ENCODE measurements at regions not wholly inside any gene's neighbourhood (a gene's known extent, or its start where the extent isn't known, plus 50 kb on each side); places are given as distances from the start of the nearest gene placed in this dataset.

DNA sequence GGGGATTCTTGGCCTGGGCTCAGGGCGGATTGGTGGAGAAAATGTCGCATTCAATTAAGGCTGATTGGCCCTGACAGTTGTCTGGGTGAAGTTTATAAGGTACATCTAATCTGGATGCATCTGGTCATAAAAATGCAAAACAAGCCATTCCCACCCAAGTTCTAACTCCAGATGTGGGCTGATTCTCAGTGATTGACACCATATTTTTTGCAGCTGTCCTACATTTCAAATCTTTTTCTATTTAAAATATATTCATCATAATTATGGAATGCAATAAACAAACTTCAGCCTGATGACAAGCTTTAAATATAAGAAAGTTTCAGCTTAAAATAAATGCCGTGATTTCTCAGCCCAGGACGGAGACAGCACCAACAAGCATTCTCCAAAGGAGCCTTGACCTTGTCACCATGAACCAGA lies 146.4 kb upstream of the SMIM23 start:
- Histone ChIP-seq H3F3A (ENCODE audit: insufficient read depth) (no peaks in the 10 kb centered on the region), H3K9ac (ENCODE audit: low read length) (no peak overlapping the region), H4K20me1 (ENCODE audit: low read depth, low read length) (no peaks in the 10 kb centered on the region), H3K27me3 (ENCODE audit: low read length) (no peaks in the 10 kb centered on the region), H3K4me2 (ENCODE audit: low read depth, low read length, poor library complexity, severe bottlenecking) (no peak overlapping the region), H3K9me3 (ENCODE audit: insufficient read depth, low read length) (no peaks in the 10 kb centered on the region), H3K79me2 (ENCODE audit: insufficient read depth, low read length) (no peaks in the 10 kb centered on the region), H3K27ac (ENCODE audit: low read depth, low read length) (no peak overlapping the region), H3K9me2 (replicated peaks; ENCODE audit: insufficient read depth, low read length) (no peaks in the 10 kb centered on the region), H2AFZ (ENCODE audit: low read depth, low read length, severe bottlenecking) (no peak overlapping the region), H3K36me3 (ENCODE audit: low read length) (no peaks in the 10 kb centered on the region), H3K4me3 (ENCODE audit: insufficient read depth, low read length, poor library complexity, severe bottlenecking) (no peak overlapping the region)
- TF ChIP-seq EZH2phosphoT487 (conservative IDR thresholded peaks at IDR 0.05; ENCODE audit: low read length): no peak
- TF ChIP-seq, protein P1, sequence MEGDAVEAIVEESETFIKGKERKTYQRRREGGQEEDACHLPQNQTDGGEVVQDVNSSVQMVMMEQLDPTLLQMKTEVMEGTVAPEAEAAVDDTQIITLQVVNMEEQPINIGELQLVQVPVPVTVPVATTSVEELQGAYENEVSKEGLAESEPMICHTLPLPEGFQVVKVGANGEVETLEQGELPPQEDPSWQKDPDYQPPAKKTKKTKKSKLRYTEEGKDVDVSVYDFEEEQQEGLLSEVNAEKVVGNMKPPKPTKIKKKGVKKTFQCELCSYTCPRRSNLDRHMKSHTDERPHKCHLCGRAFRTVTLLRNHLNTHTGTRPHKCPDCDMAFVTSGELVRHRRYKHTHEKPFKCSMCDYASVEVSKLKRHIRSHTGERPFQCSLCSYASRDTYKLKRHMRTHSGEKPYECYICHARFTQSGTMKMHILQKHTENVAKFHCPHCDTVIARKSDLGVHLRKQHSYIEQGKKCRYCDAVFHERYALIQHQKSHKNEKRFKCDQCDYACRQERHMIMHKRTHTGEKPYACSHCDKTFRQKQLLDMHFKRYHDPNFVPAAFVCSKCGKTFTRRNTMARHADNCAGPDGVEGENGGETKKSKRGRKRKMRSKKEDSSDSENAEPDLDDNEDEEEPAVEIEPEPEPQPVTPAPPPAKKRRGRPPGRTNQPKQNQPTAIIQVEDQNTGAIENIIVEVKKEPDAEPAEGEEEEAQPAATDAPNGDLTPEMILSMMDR (IDR thresholded peaks at IDR 0.05; ENCODE audit: insufficient read depth, low read length, poor library complexity, severe bottlenecking): no peak

DNA sequence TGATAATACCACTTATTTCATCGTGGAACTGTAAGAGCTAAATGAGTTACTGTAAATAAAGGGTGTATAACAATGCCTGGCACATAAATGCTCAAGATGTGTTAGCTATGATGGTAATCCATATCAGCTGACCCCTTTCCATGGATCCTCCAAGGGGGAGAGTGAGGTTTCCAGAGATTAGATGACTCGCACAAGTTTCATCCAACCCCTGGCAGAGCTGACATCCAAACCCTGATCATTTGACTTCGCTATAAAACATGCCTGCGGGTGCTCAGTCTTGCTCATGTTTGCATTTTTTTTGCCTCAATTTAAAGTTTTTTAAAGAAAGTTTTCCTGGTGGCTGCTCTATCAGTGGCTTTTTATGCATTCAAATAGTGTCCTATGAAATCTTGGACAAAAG lies 145.7 kb upstream of the SMIM23 start:
- TF ChIP-seq, protein P1 (IDR thresholded peaks at IDR 0.05; ENCODE audit: insufficient read depth, low read length, poor library complexity, severe bottlenecking): no peak
- Histone ChIP-seq H3K9ac (ENCODE audit: low read length) (no peak overlapping the region), H4K20me1 (ENCODE audit: low read depth, low read length) (no peaks in the 10 kb centered on the region), H2AFZ (ENCODE audit: low read depth, low read length, severe bottlenecking) (no peak overlapping the region), H3K9me3 (ENCODE audit: insufficient read depth, low read length) (no peaks in the 10 kb centered on the region), H3K36me3 (ENCODE audit: low read length) (no peaks in the 10 kb centered on the region), H3K27me3 (ENCODE audit: low read length) (no peaks in the 10 kb centered on the region), H3K4me2 (ENCODE audit: low read depth, low read length, poor library complexity, severe bottlenecking) (no peak overlapping the region), H3F3A (ENCODE audit: insufficient read depth) (no peaks in the 10 kb centered on the region), H3K9me2 (replicated peaks; ENCODE audit: insufficient read depth, low read length) (no peaks in the 10 kb centered on the region), H3K27ac (ENCODE audit: low read depth, low read length) (no peak overlapping the region), H3K79me2 (ENCODE audit: insufficient read depth, low read length) (no peaks in the 10 kb centered on the region), H3K4me3 (ENCODE audit: insufficient read depth, low read length, poor library complexity, severe bottlenecking) (no peak overlapping the region)

DNA sequence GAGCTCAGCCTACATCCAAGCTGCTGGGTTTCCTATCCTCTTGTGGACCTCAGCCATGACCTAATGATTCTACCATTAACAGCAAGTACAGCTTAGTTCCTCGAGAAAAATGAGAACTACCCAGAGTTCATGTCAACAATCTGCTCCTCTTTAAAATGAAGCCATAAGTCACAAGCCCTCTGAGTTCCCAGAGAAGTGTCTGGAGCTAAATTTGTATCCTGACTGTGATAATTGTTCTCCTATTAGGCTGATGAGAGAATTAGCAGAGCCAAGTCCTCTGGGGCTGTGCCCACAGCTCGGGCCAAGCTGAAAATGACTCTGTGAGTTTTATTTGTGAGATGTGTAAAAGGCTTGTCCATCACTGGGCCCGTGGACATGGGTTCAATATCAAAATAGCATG lies 145.1 kb upstream of the SMIM23 start:
- H3K27ac ChIP-seq (ENCODE audit: low read depth, low read length): no peak overlapping the region
- H4K20me1 ChIP-seq (ENCODE audit: low read depth, low read length): no peaks in the 10 kb centered on the region
- H3K4me3 ChIP-seq (ENCODE audit: insufficient read depth, low read length, poor library complexity, severe bottlenecking): no peak overlapping the region
- TF ChIP-seq, protein P1 (IDR thresholded peaks at IDR 0.05; ENCODE audit: insufficient read depth, low read length, poor library complexity, severe bottlenecking): no peak
- no peak for TF ChIP-seq EZH2phosphoT487 (conservative IDR thresholded peaks at IDR 0.05; ENCODE audit: low read length)
- H3K4me2 ChIP-seq (ENCODE audit: low read depth, low read length, poor library complexity, severe bottlenecking): no peak overlapping the region
- no peaks in the 10 kb centered on the region for H3F3A ChIP-seq (ENCODE audit: insufficient read depth)
- H3K9me3 ChIP-seq (ENCODE audit: insufficient read depth, low read length): no peaks in the 10 kb centered on the region
- H3K36me3 ChIP-seq (ENCODE audit: low read length): no peaks in the 10 kb centered on the region
- H3K79me2 ChIP-seq (ENCODE audit: insufficient read depth, low read length): no peaks in the 10 kb centered on the region
- no peak overlapping the region for H2AFZ ChIP-seq (ENCODE audit: low read depth, low read length, severe bottlenecking)
- no peaks in the 10 kb centered on the region for H3K27me3 ChIP-seq (ENCODE audit: low read length)
- no peak overlapping the region for H3K9ac ChIP-seq (ENCODE audit: low read length)
- no peaks in the 10 kb centered on the region for H3K9me2 ChIP-seq (replicated peaks; ENCODE audit: insufficient read depth, low read length)

DNA sequence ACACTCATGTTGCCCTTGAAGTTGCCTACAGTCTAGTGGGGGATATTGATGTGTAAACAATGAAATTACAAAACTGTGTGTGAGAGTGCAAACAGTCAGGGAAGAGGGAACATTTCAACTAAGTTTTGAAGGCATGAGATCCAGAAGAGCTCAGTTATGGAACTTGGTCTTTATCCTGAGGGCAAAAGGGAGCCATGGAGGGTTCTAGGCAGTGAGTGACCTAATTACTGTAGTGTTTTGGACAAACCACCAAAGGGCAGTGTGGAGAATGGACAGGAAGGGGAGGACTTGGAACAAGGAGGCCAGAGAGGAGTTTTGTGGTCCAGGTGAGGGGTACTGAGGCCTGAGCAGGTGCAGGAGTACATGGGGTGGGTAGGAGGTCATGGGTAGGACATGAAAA lies 143.7 kb upstream of the SMIM23 start:
- no peak for TF ChIP-seq EZH2phosphoT487 (conservative IDR thresholded peaks at IDR 0.05; ENCODE audit: low read length)
- TF ChIP-seq, protein P1 (IDR thresholded peaks at IDR 0.05; ENCODE audit: insufficient read depth, low read length, poor library complexity, severe bottlenecking): no peak
- H3K4me3 ChIP-seq (ENCODE audit: insufficient read depth, low read length, poor library complexity, severe bottlenecking): no peak overlapping the region

More for the DNA sequence above, 143.7 kb upstream of the SMIM23 start:
- Histone ChIP-seq H3K9ac (ENCODE audit: low read length) (no peak overlapping the region), H3F3A (ENCODE audit: insufficient read depth) (no peaks in the 10 kb centered on the region), H2AFZ (ENCODE audit: low read depth, low read length, severe bottlenecking) (no peak overlapping the region), H3K27me3 (ENCODE audit: low read length) (no peaks in the 10 kb centered on the region), H3K9me2 (replicated peaks; ENCODE audit: insufficient read depth, low read length) (no peaks in the 10 kb centered on the region), H3K4me2 (ENCODE audit: low read depth, low read length, poor library complexity, severe bottlenecking) (no peak overlapping the region), H3K27ac (ENCODE audit: low read depth, low read length) (no peak overlapping the region), H3K79me2 (ENCODE audit: insufficient read depth, low read length) (no peaks in the 10 kb centered on the region), H3K36me3 (ENCODE audit: low read length) (no peaks in the 10 kb centered on the region), H3K9me3 (ENCODE audit: insufficient read depth, low read length) (no peaks in the 10 kb centered on the region), H4K20me1 (ENCODE audit: low read depth, low read length) (no peaks in the 10 kb centered on the region)
